Activated T-cell treated with anti-CD3 and anti-CD28 coated beads, Interleukin-2, amount 50 U/mL, for 24 hours (primary cell): ENCODE measurements at regions not wholly inside any gene's neighbourhood (a gene's known extent, or its start where the extent isn't known, plus 50 kb on each side); places are given as distances from the start of the nearest gene placed in this dataset.

Source experiments
- DNase-seq: peaks from one replicate; pipeline ENCODE4 v3.0.0-alpha.2; 2020
- H3K27ac Mint-ChIP-seq: 2 replicates; pipeline ENCODE4 v1.8.0; 2020; ENCODE audit warnings: mild to moderate bottlenecking, mixed read lengths
- H3K27me3 Mint-ChIP-seq: 2 replicates; pipeline ENCODE4 v1.8.0; 2020; ENCODE audit warnings: mixed read lengths
- H3K36me3 Mint-ChIP-seq: 2 replicates; pipeline ENCODE4 v1.8.0; 2020; ENCODE audit warnings: low read depth, mixed read lengths
- H3K4me1 Mint-ChIP-seq: 2 replicates; pipeline ENCODE4 v1.8.0; 2020; ENCODE audit warnings: low read depth, mixed read lengths
- H3K4me3 Mint-ChIP-seq: 2 replicates; pipeline ENCODE4 v1.8.0; 2020; ENCODE audit warnings: mild to moderate bottlenecking, moderate library complexity, mixed read lengths
- H3K9me3 Mint-ChIP-seq: 2 replicates; pipeline ENCODE4 v1.8.0; 2020; ENCODE audit warnings: mixed read lengths

GRCh38 chr2:185128996-185129395, 530.7 kb downstream of the ZNF804A start:
- Mint-ChIP-seq H3K4me1 (no peaks in the 10 kb centered on the region), H3K4me3 (no peak overlapping the region), H3K9me3 (peaks cover 8% of the 10 kb centered on the region), H3K27ac (no peak overlapping the region), H3K36me3 (no peaks in the 10 kb centered on the region), H3K27me3 (no peaks in the 10 kb centered on the region)
- DNase-seq, result no peak

GRCh38 chr2:185130685-185131084, 532.4 kb downstream of the ZNF804A start:
- Mint-ChIP-seq H3K4me3 (no peak overlapping the region), H3K27ac (no peak overlapping the region), H3K4me1 (no peaks in the 10 kb centered on the region), H3K27me3 (no peaks in the 10 kb centered on the region), H3K9me3 (peaks cover 11% of the 10 kb centered on the region), H3K36me3 (no peaks in the 10 kb centered on the region)
- DNase-seq, result no peak

- H3K36me3 Mint-ChIP-seq, result no peaks in the 10 kb centered on the region
- no peak overlapping the region for H3K27ac Mint-ChIP-seq
- H3K4me1 Mint-ChIP-seq, result no peaks in the 10 kb centered on the region
- peaks cover 9% of the 10 kb centered on the region for H3K9me3 Mint-ChIP-seq
- no peak for DNase-seq
- H3K4me3 Mint-ChIP-seq, result no peak overlapping the region
- H3K27me3 Mint-ChIP-seq, result no peaks in the 10 kb centered on the region
These were observed 534.2 kb downstream of the ZNF804A start for GRCh38 chr2:185132501-185133041.

GRCh38 chr2:185137700-185138099, 539.4 kb downstream of the ZNF804A start:
- no peak overlapping the region for H3K27ac Mint-ChIP-seq
- H3K27me3 Mint-ChIP-seq, result no peaks in the 10 kb centered on the region
- H3K4me1 Mint-ChIP-seq, result no peaks in the 10 kb centered on the region
- no peak for DNase-seq
- H3K4me3 Mint-ChIP-seq, result no peak overlapping the region
- peaks cover 12% of the 10 kb centered on the region for H3K9me3 Mint-ChIP-seq
- H3K36me3 Mint-ChIP-seq, result no peaks in the 10 kb centered on the region

GRCh38 chr2:185142677-185143076, 544.3 kb downstream of the ZNF804A start:
- H3K27me3 Mint-ChIP-seq, result no peaks in the 10 kb centered on the region
- H3K4me3 Mint-ChIP-seq, result no peak overlapping the region
- peaks cover 6% of the 10 kb centered on the region for H3K9me3 Mint-ChIP-seq
- DNase-seq, result no peak
- H3K36me3 Mint-ChIP-seq, result no peaks in the 10 kb centered on the region
- no peaks in the 10 kb centered on the region for H3K4me1 Mint-ChIP-seq
- H3K27ac Mint-ChIP-seq, result no peak overlapping the region

GRCh38 chr2:185144159-185144919, 546.0 kb downstream of the ZNF804A start:
- H3K27ac Mint-ChIP-seq, result no peak overlapping the region

GRCh38 chr2:185145316-185146121, 547.2 kb downstream of the ZNF804A start:
- H3K4me3 Mint-ChIP-seq, result no peak overlapping the region
- DNase-seq, result no peak
- no peak overlapping the region for H3K27ac Mint-ChIP-seq
- H3K36me3 Mint-ChIP-seq, result no peaks in the 10 kb centered on the region
- H3K9me3 Mint-ChIP-seq, result peaks cover 5% of the 10 kb centered on the region
- no peaks in the 10 kb centered on the region for H3K27me3 Mint-ChIP-seq
- H3K4me1 Mint-ChIP-seq, result no peaks in the 10 kb centered on the region

More at GRCh38 chr2:185144159-185144919, 546.0 kb downstream of the ZNF804A start:
- no peak overlapping the region for H3K4me3 Mint-ChIP-seq
- no peaks in the 10 kb centered on the region for H3K36me3 Mint-ChIP-seq
- no peaks in the 10 kb centered on the region for H3K4me1 Mint-ChIP-seq
- peaks cover 8% of the 10 kb centered on the region for H3K9me3 Mint-ChIP-seq
- no peak for DNase-seq
- H3K27me3 Mint-ChIP-seq, result no peaks in the 10 kb centered on the region

- peaks cover 2% of the 10 kb centered on the region for H3K9me3 Mint-ChIP-seq
- H3K27ac Mint-ChIP-seq, result no peak overlapping the region
- no peaks in the 10 kb centered on the region for H3K27me3 Mint-ChIP-seq
- H3K4me3 Mint-ChIP-seq, result no peak overlapping the region
- DNase-seq, result no peak
- H3K4me1 Mint-ChIP-seq, result no peaks in the 10 kb centered on the region
- no peaks in the 10 kb centered on the region for H3K36me3 Mint-ChIP-seq
These were observed 549.0 kb downstream of the ZNF804A start for GRCh38 chr2:185147361-185147760.

- DNase-seq, result no peak
- Mint-ChIP-seq H3K36me3 (no peaks in the 10 kb centered on the region), H3K27me3 (no peaks in the 10 kb centered on the region), H3K27ac (no peak overlapping the region), H3K4me3 (no peak overlapping the region), H3K4me1 (no peaks in the 10 kb centered on the region), H3K9me3 (peaks cover 2% of the 10 kb centered on the region)
These were observed 553.9 kb downstream of the ZNF804A start for GRCh38 chr2:185152186-185152585.

GRCh38 chr2:185161701-185162100, 563.4 kb downstream of the ZNF804A start:
- Mint-ChIP-seq H3K4me1 (no peaks in the 10 kb centered on the region), H3K27ac (no peak overlapping the region), H3K4me3 (no peak overlapping the region), H3K27me3 (no peaks in the 10 kb centered on the region), H3K9me3 (peaks cover 5% of the 10 kb centered on the region), H3K36me3 (no peaks in the 10 kb centered on the region)
- no peak for DNase-seq

GRCh38 chr2:185174353-185174752, 564.3 kb upstream of the FSIP2 start:
- peaks cover 9% of the 10 kb centered on the region for H3K9me3 Mint-ChIP-seq
- no peaks in the 10 kb centered on the region for H3K4me1 Mint-ChIP-seq
- no peak for DNase-seq
- H3K27ac Mint-ChIP-seq, result no peak overlapping the region
- H3K27me3 Mint-ChIP-seq, result no peaks in the 10 kb centered on the region
- H3K36me3 Mint-ChIP-seq, result no peaks in the 10 kb centered on the region
- no peak overlapping the region for H3K4me3 Mint-ChIP-seq

- no peaks in the 10 kb centered on the region for H3K36me3 Mint-ChIP-seq
- H3K27ac Mint-ChIP-seq, result no peak overlapping the region
- DNase-seq, result no peak
- no peak overlapping the region for H3K4me3 Mint-ChIP-seq
- no peaks in the 10 kb centered on the region for H3K4me1 Mint-ChIP-seq
- H3K27me3 Mint-ChIP-seq, result no peaks in the 10 kb centered on the region
- peaks cover 14% of the 10 kb centered on the region for H3K9me3 Mint-ChIP-seq
These were observed 558.9 kb upstream of the FSIP2 start for GRCh38 chr2:185179743-185180142.

- Mint-ChIP-seq H3K27me3 (no peaks in the 10 kb centered on the region), H3K4me1 (no peaks in the 10 kb centered on the region), H3K27ac (no peak overlapping the region), H3K4me3 (no peak overlapping the region), H3K36me3 (no peaks in the 10 kb centered on the region), H3K9me3 (peaks cover 9% of the 10 kb centered on the region)
- no peak for DNase-seq
These were observed 556.7 kb upstream of the FSIP2 start for GRCh38 chr2:185181901-185182300.

GRCh38 chr2:185185044-185185443, 553.6 kb upstream of the FSIP2 start:
- H3K4me1 Mint-ChIP-seq, result no peaks in the 10 kb centered on the region
- no peak overlapping the region for H3K27ac Mint-ChIP-seq
- no peak overlapping the region for H3K4me3 Mint-ChIP-seq
- no peak for DNase-seq
- H3K27me3 Mint-ChIP-seq, result no peaks in the 10 kb centered on the region
- H3K9me3 Mint-ChIP-seq, result peaks cover 6% of the 10 kb centered on the region
- H3K36me3 Mint-ChIP-seq, result no peaks in the 10 kb centered on the region

- peaks cover 12% of the 10 kb centered on the region for H3K9me3 Mint-ChIP-seq
These were observed 551.2 kb upstream of the FSIP2 start for GRCh38 chr2:185187421-185187820.

More at GRCh38 chr2:185187421-185187820, 551.2 kb upstream of the FSIP2 start:
- Mint-ChIP-seq H3K4me3 (no peak overlapping the region), H3K27me3 (no peaks in the 10 kb centered on the region), H3K27ac (no peak overlapping the region), H3K36me3 (no peaks in the 10 kb centered on the region), H3K4me1 (no peaks in the 10 kb centered on the region)
- no peak for DNase-seq
